Tibial nerve (tissue), 3 donors: ENCODE measurements at regions not wholly inside any gene's neighbourhood (a gene's known extent, or its start where the extent isn't known, plus 50 kb on each side); places are given as distances from the start of the nearest gene placed in this dataset.

Source experiments
- POLR2A ChIP-seq, 2 donors: fragments of 450-650 bp; IDR thresholded peaks; one replicate each; pipeline ENCODE4 v1.6.1; 2017; ENCODE audit warnings: antibody characterized with exemption in 2 of 2, mild to moderate bottlenecking in 2 of 2, moderate library complexity in 2 of 2
- TF ChIP-seq, protein P1 (sequence below), 5 experiments: fragments of 200-600 bp in 3 of 5; fragments of 450-650 bp in 2 of 5; sonication (generic) in 3 of 5; IDR thresholded peaks; one replicate each; pipeline ENCODE4 v1.5.1; 2016 to 2019; ENCODE audit warnings: antibody characterized with exemption in 5 of 5, mild to moderate bottlenecking in 3 of 5, moderate library complexity in 2 of 5

DNA sequence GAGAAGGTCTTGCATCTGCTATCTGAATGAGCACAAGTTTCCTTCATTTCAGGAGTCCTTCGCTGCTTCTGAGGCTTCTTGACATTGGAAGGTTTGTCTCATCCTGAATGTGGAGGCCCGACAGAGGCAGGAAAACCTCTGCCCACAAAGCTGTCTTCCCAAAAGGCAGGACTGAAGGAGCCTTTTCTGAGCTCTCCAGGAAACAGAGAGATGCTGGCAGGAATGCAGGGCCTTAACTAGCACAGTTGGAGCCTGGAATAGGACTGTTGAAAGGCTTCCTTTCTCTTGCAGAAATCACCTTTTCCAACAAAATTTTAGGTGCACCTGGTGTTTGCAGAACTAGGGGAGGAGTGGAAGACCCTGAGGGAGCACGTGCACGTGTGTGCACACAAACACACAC lies 637.4 kb upstream of the MKI67 start:
- TF ChIP-seq, protein P1, sequence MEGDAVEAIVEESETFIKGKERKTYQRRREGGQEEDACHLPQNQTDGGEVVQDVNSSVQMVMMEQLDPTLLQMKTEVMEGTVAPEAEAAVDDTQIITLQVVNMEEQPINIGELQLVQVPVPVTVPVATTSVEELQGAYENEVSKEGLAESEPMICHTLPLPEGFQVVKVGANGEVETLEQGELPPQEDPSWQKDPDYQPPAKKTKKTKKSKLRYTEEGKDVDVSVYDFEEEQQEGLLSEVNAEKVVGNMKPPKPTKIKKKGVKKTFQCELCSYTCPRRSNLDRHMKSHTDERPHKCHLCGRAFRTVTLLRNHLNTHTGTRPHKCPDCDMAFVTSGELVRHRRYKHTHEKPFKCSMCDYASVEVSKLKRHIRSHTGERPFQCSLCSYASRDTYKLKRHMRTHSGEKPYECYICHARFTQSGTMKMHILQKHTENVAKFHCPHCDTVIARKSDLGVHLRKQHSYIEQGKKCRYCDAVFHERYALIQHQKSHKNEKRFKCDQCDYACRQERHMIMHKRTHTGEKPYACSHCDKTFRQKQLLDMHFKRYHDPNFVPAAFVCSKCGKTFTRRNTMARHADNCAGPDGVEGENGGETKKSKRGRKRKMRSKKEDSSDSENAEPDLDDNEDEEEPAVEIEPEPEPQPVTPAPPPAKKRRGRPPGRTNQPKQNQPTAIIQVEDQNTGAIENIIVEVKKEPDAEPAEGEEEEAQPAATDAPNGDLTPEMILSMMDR (IDR thresholded peaks at IDR 0.05), result no peak
- TF ChIP-seq POLR2A (IDR thresholded peaks at IDR 0.05), result no peak
